WTC11 (cell line): ENCODE measurements at regions not wholly inside any gene's neighbourhood (a gene's known extent, or its start where the extent isn't known, plus 50 kb on each side); places are given as distances from the start of the nearest gene placed in this dataset.

Experiments used
- ATAC-seq: fragments of 200-7000 bp; cut with Tn5 transposase; 2 replicates; pipeline ENCODE4 v1.10.0; 2021; ENCODE audit warnings: mild to moderate bottlenecking, moderate library complexity
- CTCF ChIA-PET: fragments of 300-600 bp; sonication (Branson Sonifier 250); formaldehyde crosslinking; loops from one replicate; lab custom pipeline; 2021; ENCODE audit warnings: antibody characterized with exemption; lab: Charles Lee
- POLR2A ChIA-PET: fragments of 350-600 bp; sonication (Branson Sonifier 250); formaldehyde crosslinking; loops from one replicate; lab custom pipeline; 2021; ENCODE audit warnings: antibody characterized with exemption; lab: Charles Lee
- DNase-seq: peaks from one replicate; pipeline ENCODE4 v3.0.0; 2021; ENCODE audit warnings: low spot score
- H3K27ac Mint-ChIP-seq: 2 replicates; pipeline ENCODE4 v1.8.0; 2021; ENCODE audit warnings: mixed read lengths
- H3K27me3 Mint-ChIP-seq: 2 replicates; pipeline ENCODE4 v1.8.0; 2021; ENCODE audit warnings: low read depth, mild to moderate bottlenecking, moderate library complexity, mixed read lengths
- H3K36me3 Mint-ChIP-seq: 2 replicates; pipeline ENCODE4 v1.8.0; 2021; ENCODE audit warnings: mixed read lengths
- H3K4me1 Mint-ChIP-seq: 2 replicates; pipeline ENCODE4 v1.8.0; 2022; ENCODE audit warnings: mixed read lengths
- H3K4me3 Mint-ChIP-seq: 2 replicates; pipeline ENCODE4 v1.8.0; 2021; ENCODE audit warnings: mild to moderate bottlenecking, moderate library complexity, mixed read lengths
- H3K9me3 Mint-ChIP-seq: 2 replicates; pipeline ENCODE4 v1.8.0; 2021; ENCODE audit warnings: mixed read lengths
- AR ChIP-seq: fragments of 250-450 bp; sonication (Bioruptor Pico); IDR thresholded peaks from 2 replicates; pipeline ENCODE4 v1.9.0; 2021; ENCODE audit warnings: mild to moderate bottlenecking
- ARID4B ChIP-seq: sonication (generic); formaldehyde crosslinking; IDR thresholded peaks from 2 replicates; pipeline ENCODE4 v1.8.0; 2023; ENCODE audit warnings: missing genetic modification reagents, mild to moderate bottlenecking, borderline replicate concordance
- CREM ChIP-seq: sonication (generic); formaldehyde crosslinking; IDR thresholded peaks from 2 replicates; pipeline ENCODE4 v1.8.1; 2022; ENCODE audit warnings: mild to moderate bottlenecking, missing genetic modification reagents, moderate library complexity
- ERG ChIP-seq: fragments of 250-450 bp; sonication (Bioruptor Pico); IDR thresholded peaks from 2 replicates; pipeline ENCODE4 v1.8.0; 2021; ENCODE audit warnings: mild to moderate bottlenecking
- FOXK1 ChIP-seq: sonication (generic); formaldehyde crosslinking; IDR thresholded peaks from 2 replicates; pipeline ENCODE4 v1.8.0; 2022; ENCODE audit warnings: mild to moderate bottlenecking, moderate library complexity, missing genetic modification reagents
- FOXP1 ChIP-seq: sonication (generic); formaldehyde crosslinking; IDR thresholded peaks from 2 replicates; pipeline ENCODE4 v1.8.0; 2022; ENCODE audit warnings: missing genetic modification reagents, mild to moderate bottlenecking, moderate library complexity, borderline replicate concordance
- GTF2I ChIP-seq: fragments of 250-450 bp; sonication (Bioruptor Pico); conservative IDR thresholded peaks from 2 replicates; pipeline ENCODE4 v1.4.0; 2021; ENCODE audit warnings: mild to moderate bottlenecking
- MXD4 ChIP-seq: fragments of 250-450 bp; sonication (Bioruptor Pico); IDR thresholded peaks from 2 replicates; pipeline ENCODE4 v1.8.0; 2021; ENCODE audit warnings: mild to moderate bottlenecking, moderate library complexity, borderline replicate concordance
- NR2C2 ChIP-seq: sonication (generic); formaldehyde crosslinking; IDR thresholded peaks from 2 replicates; pipeline ENCODE4 v1.8.0; 2022; ENCODE audit warnings: mild to moderate bottlenecking, missing genetic modification reagents
- SMAD3 ChIP-seq: sonication (generic); formaldehyde crosslinking; IDR thresholded peaks from 2 replicates; pipeline ENCODE4 v1.8.0; 2022; ENCODE audit warnings: missing genetic modification reagents, mild to moderate bottlenecking, borderline replicate concordance
- ZBTB21 ChIP-seq: sonication (generic); formaldehyde crosslinking; IDR thresholded peaks from 2 replicates; pipeline ENCODE4 v1.8.1; 2023; ENCODE audit warnings: mild to moderate bottlenecking, missing genetic modification reagents, borderline replicate concordance
- ZNF138 ChIP-seq: sonication (generic); formaldehyde crosslinking; conservative IDR thresholded peaks from 2 replicates; pipeline ENCODE4 v1.8.1; 2022; ENCODE audit warnings: mild to moderate bottlenecking, moderate library complexity, missing genetic modification reagents
- ZNF317 ChIP-seq: sonication (generic); formaldehyde crosslinking; IDR thresholded peaks from 2 replicates; pipeline ENCODE4 v1.8.1; 2023; ENCODE audit warnings: low read depth, mild to moderate bottlenecking, moderate library complexity, missing genetic modification reagents, borderline replicate concordance
- ZNF423 ChIP-seq: fragments of 250-450 bp; sonication (Bioruptor Pico); IDR thresholded peaks from 2 replicates; pipeline ENCODE4 v2.1.2; 2022; ENCODE audit warnings: mild to moderate bottlenecking, moderate library complexity
- ZNF532 ChIP-seq: fragments of 250-450 bp; sonication (Bioruptor Pico); IDR thresholded peaks from 2 replicates; pipeline ENCODE4 v1.9.0; 2021; ENCODE audit warnings: mild to moderate bottlenecking, borderline replicate concordance
- ZNF671 ChIP-seq: fragments of 250-450 bp; sonication (Bioruptor Pico); IDR thresholded peaks from 2 replicates; pipeline ENCODE4 v1.8.0; 2021; ENCODE audit warnings: mild to moderate bottlenecking
- TF ChIP-seq, protein P1 (sequence below): sonication (generic); formaldehyde crosslinking; IDR thresholded peaks from 2 replicates; pipeline ENCODE4 v1.8.1; 2022; ENCODE audit warnings: low read depth, missing genetic modification reagents, borderline replicate concordance
- TF ChIP-seq, protein P2 (sequence below): sonication (generic); formaldehyde crosslinking; IDR thresholded peaks from 2 replicates; pipeline ENCODE4 v1.8.1; 2023; ENCODE audit warnings: mild to moderate bottlenecking, missing genetic modification reagents, borderline replicate concordance

DNA sequence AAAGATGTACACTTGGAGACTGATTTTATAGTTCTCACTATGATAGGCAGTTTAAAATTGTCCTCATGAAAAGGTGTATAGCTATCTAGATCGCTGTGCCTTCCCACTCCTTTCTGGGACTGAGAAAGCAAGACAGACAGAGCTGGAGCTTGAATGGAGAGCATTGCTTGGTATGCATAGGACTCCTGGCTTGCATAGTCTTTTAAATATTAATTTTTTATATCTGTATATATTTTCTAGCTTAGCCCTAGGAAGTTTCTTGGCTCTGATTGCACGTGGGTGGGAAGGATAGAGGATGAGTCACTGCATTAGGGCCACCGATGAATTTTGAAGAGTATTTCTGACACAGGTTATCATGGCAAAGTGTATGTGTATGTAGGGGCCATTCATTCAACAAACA is 150.0 kb upstream of the SPACA1 start:
- H3K9me3 Mint-ChIP-seq = no peaks in the 10 kb centered on the region
- no peak for ATAC-seq
- CTCF ChIA-PET = no interaction called here

DNA sequence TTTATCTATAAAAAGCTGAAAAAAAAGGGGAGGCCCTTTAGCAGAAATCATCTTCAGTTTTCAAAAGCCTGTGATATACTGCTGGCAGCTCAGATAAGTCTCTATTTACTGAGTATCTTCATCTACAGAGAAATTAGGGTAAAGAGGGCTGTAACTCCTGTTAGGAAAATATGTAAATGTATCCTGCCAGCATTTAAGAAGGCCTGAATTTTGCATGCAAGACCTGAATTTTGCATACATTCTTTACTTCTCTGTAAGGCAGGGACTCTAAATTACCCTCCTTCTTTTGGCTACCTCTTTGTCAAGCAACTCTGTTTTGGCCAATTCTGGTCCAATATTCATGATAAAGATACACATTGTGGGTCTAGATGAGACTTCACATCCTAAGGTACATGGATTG is 150.6 kb upstream of the SPACA1 start:
- Mint-ChIP-seq H3K9me3 (no peaks in the 10 kb centered on the region), H3K4me3 (no peak overlapping the region), H3K27me3 (peaks cover 11% of the 10 kb centered on the region), H3K36me3 (no peaks in the 10 kb centered on the region), H3K4me1 (peaks cover 14% of the 10 kb centered on the region), H3K27ac (no peak overlapping the region)
- ATAC-seq (no peak), DNase-seq (no peak)
- POLR2A ChIA-PET = no interaction called here
- CTCF ChIA-PET = no interaction called here
- TF ChIP-seq SMAD3 (CRISPR knock-in tag) (no peak), GTF2I (no peak), ZNF317 (no peak), AR (CRISPR knock-in tag) (no peak), ZNF532 (CRISPR knock-in tag) (no peak), ARID4B (no peak)
- TF ChIP-seq, protein P1, sequence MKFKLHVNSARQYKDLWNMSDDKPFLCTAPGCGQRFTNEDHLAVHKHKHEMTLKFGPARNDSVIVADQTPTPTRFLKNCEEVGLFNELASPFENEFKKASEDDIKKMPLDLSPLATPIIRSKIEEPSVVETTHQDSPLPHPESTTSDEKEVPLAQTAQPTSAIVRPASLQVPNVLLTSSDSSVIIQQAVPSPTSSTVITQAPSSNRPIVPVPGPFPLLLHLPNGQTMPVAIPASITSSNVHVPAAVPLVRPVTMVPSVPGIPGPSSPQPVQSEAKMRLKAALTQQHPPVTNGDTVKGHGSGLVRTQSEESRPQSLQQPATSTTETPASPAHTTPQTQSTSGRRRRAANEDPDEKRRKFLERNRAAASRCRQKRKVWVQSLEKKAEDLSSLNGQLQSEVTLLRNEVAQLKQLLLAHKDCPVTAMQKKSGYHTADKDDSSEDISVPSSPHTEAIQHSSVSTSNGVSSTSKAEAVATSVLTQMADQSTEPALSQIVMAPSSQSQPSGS = no peak

More for the DNA sequence above, 150.0 kb upstream of the SPACA1 start:
- Mint-ChIP-seq H3K4me3 (no peak overlapping the region), H3K4me1 (peaks cover 19% of the 10 kb centered on the region), H3K27me3 (peaks cover 11% of the 10 kb centered on the region), H3K27ac (no peak overlapping the region), H3K36me3 (no peaks in the 10 kb centered on the region)
- DNase-seq = no peak
- TF ChIP-seq ERG (CRISPR knock-in tag) = no peak
- no peak for TF ChIP-seq FOXP1
- TF ChIP-seq ZNF138 (CRISPR knock-in tag) = no peak
- no peak for TF ChIP-seq MXD4 (CRISPR knock-in tag)
- TF ChIP-seq, protein P2, sequence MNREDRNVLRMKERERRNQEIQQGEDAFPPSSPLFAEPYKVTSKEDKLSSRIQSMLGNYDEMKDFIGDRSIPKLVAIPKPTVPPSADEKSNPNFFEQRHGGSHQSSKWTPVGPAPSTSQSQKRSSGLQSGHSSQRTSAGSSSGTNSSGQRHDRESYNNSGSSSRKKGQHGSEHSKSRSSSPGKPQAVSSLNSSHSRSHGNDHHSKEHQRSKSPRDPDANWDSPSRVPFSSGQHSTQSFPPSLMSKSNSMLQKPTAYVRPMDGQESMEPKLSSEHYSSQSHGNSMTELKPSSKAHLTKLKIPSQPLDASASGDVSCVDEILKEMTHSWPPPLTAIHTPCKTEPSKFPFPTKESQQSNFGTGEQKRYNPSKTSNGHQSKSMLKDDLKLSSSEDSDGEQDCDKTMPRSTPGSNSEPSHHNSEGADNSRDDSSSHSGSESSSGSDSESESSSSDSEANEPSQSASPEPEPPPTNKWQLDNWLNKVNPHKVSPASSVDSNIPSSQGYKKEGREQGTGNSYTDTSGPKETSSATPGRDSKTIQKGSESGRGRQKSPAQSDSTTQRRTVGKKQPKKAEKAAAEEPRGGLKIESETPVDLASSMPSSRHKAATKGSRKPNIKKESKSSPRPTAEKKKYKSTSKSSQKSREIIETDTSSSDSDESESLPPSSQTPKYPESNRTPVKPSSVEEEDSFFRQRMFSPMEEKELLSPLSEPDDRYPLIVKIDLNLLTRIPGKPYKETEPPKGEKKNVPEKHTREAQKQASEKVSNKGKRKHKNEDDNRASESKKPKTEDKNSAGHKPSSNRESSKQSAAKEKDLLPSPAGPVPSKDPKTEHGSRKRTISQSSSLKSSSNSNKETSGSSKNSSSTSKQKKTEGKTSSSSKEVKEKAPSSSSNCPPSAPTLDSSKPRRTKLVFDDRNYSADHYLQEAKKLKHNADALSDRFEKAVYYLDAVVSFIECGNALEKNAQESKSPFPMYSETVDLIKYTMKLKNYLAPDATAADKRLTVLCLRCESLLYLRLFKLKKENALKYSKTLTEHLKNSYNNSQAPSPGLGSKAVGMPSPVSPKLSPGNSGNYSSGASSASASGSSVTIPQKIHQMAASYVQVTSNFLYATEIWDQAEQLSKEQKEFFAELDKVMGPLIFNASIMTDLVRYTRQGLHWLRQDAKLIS (CRISPR knock-in tag) = no peak
- TF ChIP-seq GTF2I = no peak
- TF ChIP-seq ZNF317 = no peak
- no peak for TF ChIP-seq FOXK1 (CRISPR knock-in tag)
- no peak for TF ChIP-seq ZNF423 (CRISPR knock-in tag)
- TF ChIP-seq ZBTB21 (CRISPR knock-in tag) = no peak
- no peak for TF ChIP-seq CREM
- no peak for TF ChIP-seq NR2C2 (CRISPR knock-in tag)
- TF ChIP-seq ZNF671 = no peak
- POLR2A ChIA-PET = no interaction called here
